GM12875 (cell line): ENCODE measurements at regions not wholly inside any gene's neighbourhood (a gene's known extent, or its start where the extent isn't known, plus 50 kb on each side); places are given as distances from the start of the nearest gene placed in this dataset.

Experiments used
- H3K4me3 ChIP-seq: one replicate; pipeline ENCODE4 v1.5.1; 2011; ENCODE audit warnings: low read depth, low read length, control low read depth
- CTCF ChIP-seq: IDR thresholded peaks from 2 replicates; pipeline ENCODE4 v1.5.1; 2011; ENCODE audit warnings: low read depth, mild to moderate bottlenecking, control low read depth, inconsistent platforms, low read length, moderate library complexity, borderline replicate concordance; ENCODE audit not compliant: insufficient read depth

DNA sequence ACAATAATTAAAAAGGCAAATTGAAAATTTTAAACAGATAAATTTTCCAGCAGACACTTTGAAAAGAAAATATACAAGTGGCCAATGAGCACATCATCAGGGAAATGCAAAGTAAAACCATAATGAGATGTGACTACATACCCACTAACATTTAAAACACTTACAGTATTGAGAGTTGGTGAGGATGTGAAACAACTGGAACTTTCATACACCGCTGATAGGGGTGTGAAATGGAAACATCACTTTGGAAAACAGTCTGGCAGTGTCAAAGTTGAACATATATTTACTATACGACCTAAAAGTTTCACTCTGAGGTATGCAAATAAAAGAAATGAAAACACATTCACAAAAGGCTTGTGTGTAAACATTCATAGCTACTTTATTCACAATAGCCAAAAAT lies 94.0 kb upstream of the GNAO1 start:
- H3K4me3 ChIP-seq = no peak overlapping the region
- no peak for TF ChIP-seq CTCF

DNA sequence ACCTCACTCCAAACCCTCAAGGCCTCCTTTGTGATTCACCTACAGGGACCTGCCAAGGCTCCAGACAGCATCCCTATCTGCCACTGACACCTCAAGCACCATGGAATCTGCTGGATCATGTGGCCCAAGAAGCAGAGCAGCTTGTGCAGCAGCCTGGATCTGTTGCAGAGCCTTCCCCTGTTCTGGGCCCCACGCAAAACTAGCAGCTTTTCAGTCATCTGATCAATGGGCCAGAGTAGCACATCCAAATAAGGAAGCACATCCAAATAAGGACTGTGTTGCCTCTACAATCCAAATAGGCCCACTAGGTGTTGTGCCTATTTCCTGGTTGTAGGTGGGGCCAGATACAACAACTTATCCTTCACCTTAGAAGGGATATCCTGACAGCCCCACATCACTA lies 97.1 kb upstream of the GNAO1 start:
- H3K4me3 ChIP-seq = no peak overlapping the region
- TF ChIP-seq CTCF = no peak

GRCh38 chr16:56093055-56093454 lies 98.2 kb upstream of the GNAO1 start:
- no peak for TF ChIP-seq CTCF
- H3K4me3 ChIP-seq = no peak overlapping the region

DNA sequence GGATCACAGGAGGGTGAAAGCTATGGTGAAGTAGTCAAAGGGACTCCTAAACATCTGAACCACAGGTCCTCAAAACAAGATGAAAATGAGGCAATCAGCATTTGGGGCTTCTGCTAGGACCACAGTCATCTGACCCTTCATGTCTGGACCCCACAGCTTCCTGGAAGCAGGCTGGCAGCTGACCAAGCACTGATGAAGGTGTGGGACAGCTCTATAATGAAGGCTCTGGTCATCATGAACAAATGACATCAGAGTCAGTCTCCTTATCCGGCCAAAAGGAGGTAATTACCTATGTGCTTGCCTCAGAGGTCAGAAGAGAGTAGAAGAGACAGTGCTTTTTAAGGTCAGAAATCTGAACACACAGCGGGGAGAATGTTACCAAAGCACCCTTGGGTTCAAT lies 101.2 kb upstream of the GNAO1 start:
- TF ChIP-seq CTCF = no peak
- no peak overlapping the region for H3K4me3 ChIP-seq

DNA sequence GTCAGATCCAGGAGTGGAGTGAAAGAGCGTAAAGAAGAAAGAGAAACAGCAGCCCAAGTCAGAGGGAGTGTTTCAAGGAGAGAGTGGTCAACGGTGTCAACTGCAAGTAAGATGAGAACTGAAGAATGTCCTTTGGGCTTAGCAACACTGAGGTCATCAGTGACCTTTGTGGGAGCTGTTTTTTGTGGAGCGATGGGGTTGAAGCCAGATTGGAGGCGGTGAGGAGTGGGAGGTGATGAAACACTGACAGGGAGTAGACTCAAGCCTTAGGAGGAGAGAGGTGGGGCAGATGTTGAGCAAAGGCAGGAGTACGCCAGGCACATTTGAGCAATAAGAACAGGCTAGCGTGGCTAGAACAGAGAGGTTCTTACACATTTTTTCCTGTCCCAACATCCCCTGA lies 103.7 kb upstream of the GNAO1 start:
- no peak for TF ChIP-seq CTCF
- no peak overlapping the region for H3K4me3 ChIP-seq

DNA sequence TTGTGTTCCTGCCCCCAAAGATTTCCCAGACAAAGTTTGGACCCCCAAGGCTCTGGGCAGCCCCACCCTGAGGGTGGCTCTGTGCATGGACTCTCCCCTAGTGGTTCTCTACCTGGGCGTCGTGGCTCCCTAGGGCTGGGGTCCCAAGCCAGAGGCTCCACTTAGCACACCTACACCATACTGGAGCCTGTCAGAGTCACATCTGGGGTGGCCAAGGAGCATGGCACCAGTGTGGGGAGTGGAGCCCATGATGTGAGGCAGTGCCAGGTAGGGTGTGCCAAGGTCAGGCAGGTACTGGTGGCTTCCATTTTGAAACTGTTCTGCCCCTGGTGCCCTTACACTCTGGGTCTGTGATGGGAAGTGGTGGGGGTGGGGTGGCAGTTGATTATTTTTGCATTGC lies 109.9 kb upstream of the GNAO1 start:
- no peak for TF ChIP-seq CTCF
- no peak overlapping the region for H3K4me3 ChIP-seq

DNA sequence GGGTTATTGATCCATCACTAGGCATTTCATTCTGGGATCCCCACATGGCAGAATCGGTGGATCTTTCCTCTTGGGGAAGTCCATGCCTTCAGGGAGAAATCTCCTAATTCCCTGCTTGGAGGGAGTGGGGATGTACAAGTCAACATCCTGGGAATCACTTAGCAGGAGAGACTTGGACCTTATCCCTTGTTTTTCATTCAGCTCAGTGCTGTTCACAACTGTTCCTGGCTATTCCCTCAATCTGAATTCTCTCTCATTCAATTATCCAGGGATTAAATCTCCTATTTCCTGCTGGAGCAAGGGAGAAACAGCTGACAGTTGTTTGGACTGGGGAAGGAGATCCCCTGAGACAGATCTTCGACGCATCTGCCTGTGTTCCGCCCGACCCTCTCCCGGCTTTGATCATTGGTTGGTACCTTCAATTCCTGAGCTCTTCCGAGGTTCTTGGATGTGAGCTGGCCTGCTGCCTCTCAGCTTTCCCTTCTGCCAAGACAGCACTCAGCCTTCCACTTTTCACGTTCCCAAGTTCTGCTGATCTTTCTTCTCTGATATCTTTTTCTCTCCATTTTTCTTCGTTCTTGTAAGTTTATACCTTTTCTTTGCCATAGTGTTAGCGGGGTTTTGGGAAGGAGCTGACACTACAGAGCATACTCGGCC lies 115.4 kb upstream of the GNAO1 start:
- TF ChIP-seq CTCF = no peak

More for the DNA sequence above, 115.4 kb upstream of the GNAO1 start:
- no peak overlapping the region for H3K4me3 ChIP-seq
